ENCODE measurements at regions not wholly inside any gene's neighbourhood (a gene's known extent, or its start where the extent isn't known, plus 50 kb on each side); places are given as distances from the start of the nearest gene placed in this dataset.

DNA sequence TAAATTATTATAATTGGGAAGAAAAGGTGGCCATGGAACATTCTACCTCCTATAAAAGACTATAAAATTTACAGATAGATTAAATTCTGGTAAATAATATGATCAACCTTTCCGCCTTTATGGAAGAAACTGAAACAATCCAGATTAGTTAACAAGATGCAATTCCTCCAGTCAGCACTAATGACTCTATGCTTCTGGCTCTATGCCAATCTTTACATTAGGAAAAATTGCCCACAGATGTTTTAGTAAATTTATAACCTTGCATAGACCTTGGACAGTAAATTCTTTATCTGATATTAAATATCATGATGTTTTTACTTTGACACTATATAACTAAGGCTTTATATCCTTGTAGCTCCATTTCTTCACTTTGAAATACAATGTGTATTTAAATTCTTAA lies 2302.5 kb downstream of the ARAP2 start:
- TF ChIP-seq, protein P1, sequence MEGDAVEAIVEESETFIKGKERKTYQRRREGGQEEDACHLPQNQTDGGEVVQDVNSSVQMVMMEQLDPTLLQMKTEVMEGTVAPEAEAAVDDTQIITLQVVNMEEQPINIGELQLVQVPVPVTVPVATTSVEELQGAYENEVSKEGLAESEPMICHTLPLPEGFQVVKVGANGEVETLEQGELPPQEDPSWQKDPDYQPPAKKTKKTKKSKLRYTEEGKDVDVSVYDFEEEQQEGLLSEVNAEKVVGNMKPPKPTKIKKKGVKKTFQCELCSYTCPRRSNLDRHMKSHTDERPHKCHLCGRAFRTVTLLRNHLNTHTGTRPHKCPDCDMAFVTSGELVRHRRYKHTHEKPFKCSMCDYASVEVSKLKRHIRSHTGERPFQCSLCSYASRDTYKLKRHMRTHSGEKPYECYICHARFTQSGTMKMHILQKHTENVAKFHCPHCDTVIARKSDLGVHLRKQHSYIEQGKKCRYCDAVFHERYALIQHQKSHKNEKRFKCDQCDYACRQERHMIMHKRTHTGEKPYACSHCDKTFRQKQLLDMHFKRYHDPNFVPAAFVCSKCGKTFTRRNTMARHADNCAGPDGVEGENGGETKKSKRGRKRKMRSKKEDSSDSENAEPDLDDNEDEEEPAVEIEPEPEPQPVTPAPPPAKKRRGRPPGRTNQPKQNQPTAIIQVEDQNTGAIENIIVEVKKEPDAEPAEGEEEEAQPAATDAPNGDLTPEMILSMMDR (conservative IDR thresholded peaks at IDR 0.05; ENCODE audit: low read length), result no peak
- no peak for TF ChIP-seq EZH2phosphoT487 (IDR thresholded peaks at IDR 0.05; ENCODE audit: borderline replicate concordance)

All from Loucy (cell line).